Left lobe of liver (tissue), 2 donors: ENCODE measurements at regions not wholly inside any gene's neighbourhood (a gene's known extent, or its start where the extent isn't known, plus 50 kb on each side); places are given as distances from the start of the nearest gene placed in this dataset.
"Not testable (repeated sequence)": the region's sequence is repeated elsewhere in the genome, so short reads cannot be mapped to it uniquely, and the experiment has no call there.

Experiments
- ATAC-seq: fragments of 200-7000 bp; cut with Tn5 transposase; one replicate; pipeline ENCODE4 v1.9.1; 2020; ENCODE audit warnings: mild to moderate bottlenecking, moderate library complexity
- DNase-seq: peaks from one replicate; pipeline ENCODE4 v3.0.0-alpha.2; 2020; ENCODE audit warnings: low spot score
- donor health status: DM: no; HTN: no; CAD: no; lungs with moderate emphysema.
- donor health status: DM: no; HTN: yes; CAD: no.

GRCh38 chr2:226183550-226183949 is 616.1 kb downstream of the IRS1 start:
- no peak for ATAC-seq
- no peak for DNase-seq

GRCh38 chr2:226183033-226183432 is 616.6 kb downstream of the IRS1 start:
- DNase-seq: no peak
- no peak for ATAC-seq

GRCh38 chr2:226181909-226182308 is 617.7 kb downstream of the IRS1 start:
- no peak for ATAC-seq
- DNase-seq: no peak

- DNase-seq (no peak), ATAC-seq (no peak)
Measured at GRCh38 chr2:226180281-226180884, 619.2 kb downstream of the IRS1 start.

GRCh38 chr2:226179010-226179409 is 620.6 kb downstream of the IRS1 start:
- no peak for DNase-seq
- no peak for ATAC-seq

- DNase-seq: no peak
- ATAC-seq: no peak
Measured at GRCh38 chr2:226176283-226176984, 623.2 kb downstream of the IRS1 start.

GRCh38 chr2:226174390-226174789 is 625.2 kb downstream of the IRS1 start:
- DNase-seq: no peak
- ATAC-seq: no peak

- no peak for DNase-seq
- ATAC-seq: no peak
Measured at GRCh38 chr2:226172939-226173338, 626.7 kb downstream of the IRS1 start.

- DNase-seq (no peak), ATAC-seq (no peak)
Measured at GRCh38 chr2:226172309-226172708, 627.3 kb downstream of the IRS1 start.

GRCh38 chr2:226169751-226170581 is 629.7 kb downstream of the IRS1 start:
- no peak for DNase-seq
- ATAC-seq: no peak

GRCh38 chr2:226168496-226169160 is 631.0 kb downstream of the IRS1 start:
- no peak for DNase-seq
- ATAC-seq: peak; percentile 80

- no peak for DNase-seq
- no peak for ATAC-seq
Measured at GRCh38 chr2:226164512-226164911, 635.1 kb downstream of the IRS1 start.

- ATAC-seq, DNase-seq: not testable (repeated sequence)
Measured at GRCh38 chr2:226160617-226161016, 639.0 kb downstream of the IRS1 start.

GRCh38 chr2:226159875-226160479 is 639.6 kb downstream of the IRS1 start:
- DNase-seq (no peak), ATAC-seq (peak; percentile 65)

GRCh38 chr2:226158940-226159339 is 640.7 kb downstream of the IRS1 start:
- ATAC-seq (no peak), DNase-seq (no peak)

GRCh38 chr2:226158229-226158628 is 641.4 kb downstream of the IRS1 start:
- ATAC-seq (no peak), DNase-seq (no peak)

- no peak for DNase-seq
Measured at GRCh38 chr2:226155093-226155875, 644.3 kb downstream of the IRS1 start.

GRCh38 chr2:226154610-226155009 is 645.0 kb downstream of the IRS1 start:
- DNase-seq (no peak), ATAC-seq (no peak)

More at GRCh38 chr2:226155093-226155875, 644.3 kb downstream of the IRS1 start:
- no peak for ATAC-seq

- no peak for DNase-seq
- ATAC-seq: no peak
Measured at GRCh38 chr2:226153553-226153952, 646.1 kb downstream of the IRS1 start.

GRCh38 chr2:226151157-226151556 is 648.5 kb downstream of the IRS1 start:
- no peak for DNase-seq
- ATAC-seq: no peak
